Esophagus muscularis mucosa (tissue), 4 donors: ENCODE measurements at regions not wholly inside any gene's neighbourhood (a gene's known extent, or its start where the extent isn't known, plus 50 kb on each side); places are given as distances from the start of the nearest gene placed in this dataset.

Experiments
- EP300 ChIP-seq: sonication (generic); formaldehyde crosslinking; IDR thresholded peaks from one replicate; pipeline ENCODE4 v1.6.1; 2017; ENCODE audit warnings: antibody characterized with exemption
- POLR2A ChIP-seq: fragments of 450-650 bp; IDR thresholded peaks from one replicate; pipeline ENCODE4 v1.6.1; 2017; ENCODE audit warnings: antibody characterized with exemption, moderate library complexity, mild to moderate bottlenecking, low read depth
- TF ChIP-seq, protein P1 (sequence below), 3 experiments: fragments of 200-600 bp in 2 of 3; fragments of 450-650 bp in 1 of 3; sonication (generic) in 2 of 3; IDR thresholded peaks; one replicate each; pipeline ENCODE4 v1.5.1; 2017 to 2019; ENCODE audit warnings: antibody characterized with exemption in 3 of 3, mild to moderate bottlenecking in 2 of 3, moderate library complexity in 1 of 3

DNA sequence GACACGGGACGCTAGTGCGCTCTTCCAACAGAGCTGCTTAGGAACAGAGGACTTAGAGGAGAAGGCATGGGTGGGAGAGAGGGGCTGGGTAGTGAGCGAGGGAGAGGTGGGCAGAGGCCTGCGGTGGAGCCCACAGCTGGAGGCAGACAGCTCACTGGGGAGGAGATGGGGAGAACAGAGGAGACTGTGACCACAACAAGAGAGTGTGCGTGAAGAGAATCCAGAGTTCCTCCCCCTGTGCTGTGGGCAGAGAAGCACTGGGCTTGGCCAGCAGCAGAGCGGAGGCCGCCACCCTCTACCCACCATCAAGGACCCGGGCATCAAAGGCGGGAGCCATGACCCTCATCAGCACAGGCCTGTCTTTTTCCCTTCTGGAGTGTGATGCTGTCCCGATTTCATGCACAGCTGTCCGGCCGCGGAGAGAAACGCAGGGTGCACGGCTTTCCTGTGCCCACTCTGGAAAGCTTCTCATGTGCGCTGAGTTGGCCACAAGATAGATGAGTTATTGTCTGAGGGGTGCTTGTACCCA lies 228.3 kb upstream of the IRX4 start:
- TF ChIP-seq, protein P1, sequence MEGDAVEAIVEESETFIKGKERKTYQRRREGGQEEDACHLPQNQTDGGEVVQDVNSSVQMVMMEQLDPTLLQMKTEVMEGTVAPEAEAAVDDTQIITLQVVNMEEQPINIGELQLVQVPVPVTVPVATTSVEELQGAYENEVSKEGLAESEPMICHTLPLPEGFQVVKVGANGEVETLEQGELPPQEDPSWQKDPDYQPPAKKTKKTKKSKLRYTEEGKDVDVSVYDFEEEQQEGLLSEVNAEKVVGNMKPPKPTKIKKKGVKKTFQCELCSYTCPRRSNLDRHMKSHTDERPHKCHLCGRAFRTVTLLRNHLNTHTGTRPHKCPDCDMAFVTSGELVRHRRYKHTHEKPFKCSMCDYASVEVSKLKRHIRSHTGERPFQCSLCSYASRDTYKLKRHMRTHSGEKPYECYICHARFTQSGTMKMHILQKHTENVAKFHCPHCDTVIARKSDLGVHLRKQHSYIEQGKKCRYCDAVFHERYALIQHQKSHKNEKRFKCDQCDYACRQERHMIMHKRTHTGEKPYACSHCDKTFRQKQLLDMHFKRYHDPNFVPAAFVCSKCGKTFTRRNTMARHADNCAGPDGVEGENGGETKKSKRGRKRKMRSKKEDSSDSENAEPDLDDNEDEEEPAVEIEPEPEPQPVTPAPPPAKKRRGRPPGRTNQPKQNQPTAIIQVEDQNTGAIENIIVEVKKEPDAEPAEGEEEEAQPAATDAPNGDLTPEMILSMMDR (IDR thresholded peaks at IDR 0.05), result no peak
- no peak for TF ChIP-seq POLR2A
- no peak for TF ChIP-seq EP300
